AG04449 (cell line): ENCODE measurements at regions not wholly inside any gene's neighbourhood (a gene's known extent, or its start where the extent isn't known, plus 50 kb on each side); places are given as distances from the start of the nearest gene placed in this dataset.

Experiments used
- CTCF ChIA-PET: fragments of 350-600 bp; formaldehyde crosslinking; extraction: SDS; loops from one replicate; lab custom pipeline; 2021; ENCODE audit warnings: antibody characterized with exemption; lab: Yijun Ruan, JAX
- POLR2A ChIA-PET: fragments of 400-600, 350-600 bp; formaldehyde crosslinking; extraction: SDS; loops from one replicate; lab custom pipeline; 2020; ENCODE audit warnings: antibody characterized with exemption, inconsistent platforms; lab: Yijun Ruan, JAX
- DNase-seq: peaks from one replicate; pipeline ENCODE4 v3.0.0-alpha.2; 2010; ENCODE audit warnings: low read depth, low spot score
- H3K4me3 ChIP-seq: 2 replicates; pipeline ENCODE4 v1.5.1; 2011; ENCODE audit warnings: low read depth, mild to moderate bottlenecking, control low read depth, low read length
- TF ChIP-seq, protein P1 (sequence below): IDR thresholded peaks from one replicate; pipeline ENCODE4 v1.5.1; 2011; ENCODE audit warnings: mild to moderate bottlenecking, moderate library complexity, low read length, control low read depth, inconsistent platforms; ENCODE audit not compliant: insufficient read depth; ENCODE audit errors: missing control alignments

DNA sequence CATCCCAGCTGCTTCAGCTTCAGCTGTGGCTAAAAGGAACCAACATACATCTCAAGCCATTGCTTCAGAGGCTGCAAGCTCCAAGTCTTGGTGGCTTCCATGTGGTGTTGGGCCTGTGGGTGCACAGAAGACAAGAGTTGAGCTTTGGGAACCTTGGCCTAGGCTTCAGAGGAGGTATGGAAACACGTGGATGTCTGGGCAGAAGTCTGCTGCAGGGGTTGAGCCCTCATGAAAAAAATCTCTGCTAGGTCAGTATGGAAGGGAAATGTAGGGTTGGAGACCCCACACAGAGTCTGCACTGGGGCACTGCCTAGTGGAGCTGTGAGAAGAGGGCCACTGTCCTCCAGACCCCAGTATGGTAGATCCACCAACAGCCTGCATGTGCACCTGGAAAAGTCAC, 279.3 kb downstream of the MZT1 start:
- H3K4me3 ChIP-seq = no peak overlapping the region
- DNase-seq = no peak
- ChIA-PET POLR2A (no interaction called here), CTCF (no interaction called here)
- TF ChIP-seq, protein P1, sequence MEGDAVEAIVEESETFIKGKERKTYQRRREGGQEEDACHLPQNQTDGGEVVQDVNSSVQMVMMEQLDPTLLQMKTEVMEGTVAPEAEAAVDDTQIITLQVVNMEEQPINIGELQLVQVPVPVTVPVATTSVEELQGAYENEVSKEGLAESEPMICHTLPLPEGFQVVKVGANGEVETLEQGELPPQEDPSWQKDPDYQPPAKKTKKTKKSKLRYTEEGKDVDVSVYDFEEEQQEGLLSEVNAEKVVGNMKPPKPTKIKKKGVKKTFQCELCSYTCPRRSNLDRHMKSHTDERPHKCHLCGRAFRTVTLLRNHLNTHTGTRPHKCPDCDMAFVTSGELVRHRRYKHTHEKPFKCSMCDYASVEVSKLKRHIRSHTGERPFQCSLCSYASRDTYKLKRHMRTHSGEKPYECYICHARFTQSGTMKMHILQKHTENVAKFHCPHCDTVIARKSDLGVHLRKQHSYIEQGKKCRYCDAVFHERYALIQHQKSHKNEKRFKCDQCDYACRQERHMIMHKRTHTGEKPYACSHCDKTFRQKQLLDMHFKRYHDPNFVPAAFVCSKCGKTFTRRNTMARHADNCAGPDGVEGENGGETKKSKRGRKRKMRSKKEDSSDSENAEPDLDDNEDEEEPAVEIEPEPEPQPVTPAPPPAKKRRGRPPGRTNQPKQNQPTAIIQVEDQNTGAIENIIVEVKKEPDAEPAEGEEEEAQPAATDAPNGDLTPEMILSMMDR = no peak

DNA sequence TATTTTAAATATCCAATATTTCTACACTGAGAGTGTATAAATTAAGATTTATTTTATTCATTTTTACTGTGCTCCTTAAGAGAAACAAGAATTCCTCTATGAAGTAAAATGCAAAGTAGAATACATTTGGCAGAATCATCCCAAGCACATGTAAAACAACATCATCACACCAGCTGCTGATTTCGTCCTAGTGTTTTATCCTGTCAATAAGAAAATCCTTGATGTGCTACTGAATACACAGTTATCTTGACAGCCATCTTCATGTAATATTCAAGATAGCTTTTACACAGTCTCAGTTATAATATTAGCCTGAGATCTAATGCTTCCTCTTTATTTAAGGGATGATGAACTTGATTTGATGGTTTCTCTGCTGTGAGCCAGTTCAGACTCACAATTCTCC, 282.4 kb downstream of the MZT1 start:
- POLR2A ChIA-PET = no interaction called here
- no peak for DNase-seq
- no peak overlapping the region for H3K4me3 ChIP-seq
- CTCF ChIA-PET = no interaction called here
- TF ChIP-seq, protein P1 = no peak

DNA sequence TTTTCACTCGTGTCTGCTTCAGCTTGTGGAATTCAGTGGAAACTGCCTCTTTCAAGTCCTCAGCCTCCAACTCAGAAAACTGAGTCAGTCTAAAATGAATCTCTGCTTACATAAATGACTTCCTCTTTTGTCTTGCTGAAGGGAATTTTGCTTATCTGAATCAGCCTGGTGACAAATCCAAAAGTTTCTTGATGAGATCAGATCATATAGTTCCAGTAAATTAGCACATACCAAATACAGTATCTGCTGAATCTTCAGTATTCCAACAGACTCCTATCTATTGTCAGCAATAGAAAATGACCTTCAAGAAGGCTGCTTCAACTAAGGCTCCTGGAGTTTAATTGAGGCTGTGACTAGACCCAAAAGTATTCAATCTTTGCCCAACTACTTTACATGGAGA, 290.0 kb downstream of the MZT1 start:
- CTCF ChIA-PET = no interaction called here
- TF ChIP-seq, protein P1 = no peak
- H3K4me3 ChIP-seq = no peak overlapping the region
- POLR2A ChIA-PET = no interaction called here
- DNase-seq = peak; percentile 59

DNA sequence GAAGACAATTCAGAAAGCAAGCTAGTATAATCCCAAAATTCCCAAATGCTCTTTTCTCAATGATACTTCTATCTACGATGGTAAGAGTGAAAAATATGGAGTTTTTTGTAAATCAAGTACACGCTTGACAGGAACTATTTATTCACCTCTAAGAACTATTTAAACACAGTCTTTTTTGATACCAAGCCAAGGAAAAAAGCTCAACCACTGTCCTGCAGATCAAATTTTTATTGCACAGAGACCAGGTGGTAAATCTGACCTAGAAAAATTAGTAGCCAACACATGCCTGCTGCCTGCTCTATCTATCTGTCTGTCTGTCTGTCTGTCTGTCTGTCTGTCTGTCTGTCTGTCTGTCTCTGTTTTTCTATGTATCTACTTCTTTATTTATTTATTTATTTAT, 292.2 kb downstream of the MZT1 start:
- TF ChIP-seq, protein P1 = no peak
- no peak overlapping the region for H3K4me3 ChIP-seq
- no peak for DNase-seq
- POLR2A ChIA-PET = no interaction called here
- CTCF ChIA-PET = no interaction called here

DNA sequence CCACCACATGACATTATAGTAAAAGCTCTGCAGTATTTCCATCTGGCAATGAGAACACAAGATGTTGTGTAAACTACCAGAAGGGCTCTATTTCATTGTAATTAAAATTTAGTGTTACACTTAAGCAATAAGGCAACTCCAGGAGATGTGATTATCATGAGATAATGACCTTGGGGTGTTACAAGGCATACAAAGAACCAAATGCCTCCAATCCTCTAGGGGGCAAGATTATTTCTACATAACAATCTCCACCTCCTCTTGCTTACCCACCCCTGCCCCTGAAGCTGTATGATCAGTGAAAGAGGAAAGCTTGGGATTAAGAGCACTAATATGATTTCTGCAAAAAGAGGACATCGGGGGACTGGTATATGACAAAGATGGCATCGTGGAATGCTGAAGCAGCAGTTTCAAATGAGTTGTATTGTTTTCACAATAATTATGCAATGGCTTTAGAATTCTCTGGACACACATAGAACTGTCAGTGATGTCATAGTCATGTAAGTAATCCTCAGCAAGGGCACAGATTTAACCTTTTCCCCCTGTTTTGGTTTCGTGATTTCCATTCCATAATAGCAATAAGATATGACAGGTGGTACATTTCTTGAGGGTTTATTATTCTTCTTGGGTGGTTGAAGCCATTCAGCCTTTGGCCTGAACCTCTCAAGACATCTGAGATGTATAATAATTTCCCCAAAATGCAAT, 295.3 kb downstream of the MZT1 start:
- POLR2A ChIA-PET = no interaction called here
- DNase-seq = no peak
- TF ChIP-seq, protein P1 = no peak
- CTCF ChIA-PET = no interaction called here
- H3K4me3 ChIP-seq = no peak overlapping the region

DNA sequence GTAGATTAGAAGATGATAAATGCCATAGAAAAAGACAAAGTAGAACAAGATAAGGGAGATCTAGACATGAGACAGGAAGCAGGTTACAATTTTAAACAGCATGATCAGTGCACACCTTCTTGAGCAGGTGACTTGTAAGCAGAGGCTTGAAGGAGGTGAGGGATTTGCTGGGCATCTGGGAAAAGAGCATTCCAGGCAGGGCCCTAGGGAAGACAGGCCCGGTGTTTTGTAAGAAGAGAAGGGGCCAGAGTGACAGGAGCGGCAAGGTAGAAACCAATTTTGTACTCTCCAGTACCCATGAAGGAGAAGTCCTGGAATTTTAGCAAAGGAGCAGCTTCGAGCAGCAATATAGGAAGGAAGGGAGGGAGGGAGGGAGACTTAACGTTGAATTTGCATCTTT, 296.5 kb downstream of the MZT1 start:
- DNase-seq = no peak
- no peak overlapping the region for H3K4me3 ChIP-seq
- TF ChIP-seq, protein P1 = no peak
- POLR2A ChIA-PET = no interaction called here
- CTCF ChIA-PET = no interaction called here
